OCI-LY3 (cell line): ENCODE measurements at regions not wholly inside any gene's neighbourhood (a gene's known extent, or its start where the extent isn't known, plus 50 kb on each side); places are given as distances from the start of the nearest gene placed in this dataset.

Experiments
- CTCF ChIP-seq: fragments of 200-600, 300-600 bp; sonication (generic); IDR thresholded peaks from 2 replicates; pipeline ENCODE4 v1.5.1; 2014; ENCODE audit warnings: antibody characterized with exemption, low read length, low read depth
- EZH2phosphoT487 ChIP-seq: fragments of 200-600 bp; shearing (Covaris generic); IDR thresholded peaks from 2 replicates; pipeline ENCODE4 v1.6.1; 2018; ENCODE audit warnings: antibody characterized with exemption, mixed run types, low read depth

DNA sequence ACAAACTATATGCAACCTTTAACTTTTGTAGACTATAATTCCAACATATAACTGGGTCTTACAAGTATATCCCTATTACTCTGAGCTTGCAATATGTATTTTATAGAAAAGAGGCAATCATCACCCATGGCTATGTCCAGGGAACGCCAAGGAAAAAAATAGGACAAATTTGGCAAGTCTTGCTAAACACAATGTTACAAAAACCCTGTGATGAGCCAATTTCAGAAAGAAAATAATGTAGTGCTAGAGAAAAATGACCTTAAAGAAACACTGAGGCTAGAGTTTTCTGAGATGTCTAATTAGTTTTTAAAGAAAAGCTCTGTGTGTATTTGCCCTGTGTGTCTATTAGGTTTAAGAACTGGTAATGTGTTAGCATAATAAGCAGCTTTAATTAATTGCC, 68.0 kb upstream of the FREM2 start:
- TF ChIP-seq CTCF: no peak
- no peak for TF ChIP-seq EZH2phosphoT487
